GM12891 (cell line): ENCODE measurements at regions not wholly inside any gene's neighbourhood (a gene's known extent, or its start where the extent isn't known, plus 50 kb on each side); places are given as distances from the start of the nearest gene placed in this dataset.

Source experiments
- POLR2A ChIP-seq: IDR thresholded peaks from 2 replicates; pipeline ENCODE4 v1.6.1; 2011; ENCODE audit warnings: low read depth, low read length, control low read depth
- TAF1 ChIP-seq: IDR thresholded peaks from 2 replicates; pipeline ENCODE4 v1.6.1; 2011; ENCODE audit warnings: low read depth, low read length, control low read depth

DNA sequence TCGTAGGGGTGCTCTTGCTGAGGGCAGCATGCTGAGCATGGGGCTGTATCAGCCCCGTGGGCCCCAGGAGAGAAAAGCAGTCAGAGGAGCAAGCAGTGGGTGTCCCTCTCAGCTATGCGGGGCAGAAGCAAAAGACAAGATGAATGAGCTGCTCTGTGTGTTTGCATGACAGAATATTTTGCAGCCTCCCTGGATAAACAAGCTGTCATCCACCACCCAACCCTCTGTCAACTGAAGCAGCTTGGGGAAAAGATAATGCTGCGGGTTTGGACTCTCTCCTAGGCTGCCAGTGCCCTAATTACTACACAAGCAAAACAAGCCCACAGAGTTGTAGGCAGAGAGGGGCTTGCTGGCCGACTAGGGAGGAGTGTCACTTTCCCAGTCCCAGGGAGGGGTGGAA is 82.3 kb upstream of the PTPRT start:
- TF ChIP-seq POLR2A = no peak
- no peak for TF ChIP-seq TAF1
